Fibroblast of skin of abdomen (primary cell): ENCODE measurements at regions not wholly inside any gene's neighbourhood (a gene's known extent, or its start where the extent isn't known, plus 50 kb on each side); places are given as distances from the start of the nearest gene placed in this dataset.

Experiments
- DNase-seq: peaks from one replicate; pipeline ENCODE4 v3.0.0-alpha.2; 2013

DNA sequence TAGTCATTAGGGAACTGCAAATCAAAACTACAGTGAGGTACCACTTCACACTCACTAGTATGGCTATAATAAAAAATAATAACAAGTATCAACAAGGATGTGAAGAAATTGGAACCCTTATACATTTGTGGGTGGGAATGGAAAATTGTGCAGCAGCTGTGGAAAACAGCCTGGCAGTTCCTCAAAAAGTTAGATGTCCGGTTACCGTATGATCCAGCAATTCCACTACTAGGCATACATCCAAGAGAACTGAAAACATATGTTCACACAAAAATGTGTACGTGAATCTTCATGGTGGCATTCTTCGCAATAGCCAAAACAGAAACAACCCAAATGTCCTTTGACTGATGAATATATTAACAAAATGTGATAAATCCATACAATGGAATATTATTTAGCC lies 187.9 kb upstream of the LYSMD4 start:
- peak; percentile 21 for DNase-seq

DNA sequence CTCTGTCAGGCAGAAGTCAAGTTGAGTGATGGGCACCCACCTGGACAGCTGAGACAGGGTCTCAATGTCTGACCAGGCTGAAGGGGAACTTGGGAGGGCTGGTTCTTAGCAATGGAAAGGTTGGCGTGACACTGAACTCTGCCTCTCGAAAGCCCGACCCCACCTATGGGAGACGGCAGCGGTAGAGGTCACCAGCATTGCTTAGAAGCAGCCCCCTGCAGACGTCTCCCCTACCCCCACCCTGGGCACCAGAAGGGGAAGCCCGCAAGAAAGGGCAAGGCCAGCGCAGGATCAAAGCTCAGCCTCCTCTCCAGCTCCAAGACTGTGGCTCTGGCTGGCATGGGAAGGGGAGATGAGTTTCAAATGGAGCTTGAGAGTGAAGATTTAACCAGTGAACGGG lies 184.8 kb upstream of the LYSMD4 start:
- DNase-seq = no peak

DNA sequence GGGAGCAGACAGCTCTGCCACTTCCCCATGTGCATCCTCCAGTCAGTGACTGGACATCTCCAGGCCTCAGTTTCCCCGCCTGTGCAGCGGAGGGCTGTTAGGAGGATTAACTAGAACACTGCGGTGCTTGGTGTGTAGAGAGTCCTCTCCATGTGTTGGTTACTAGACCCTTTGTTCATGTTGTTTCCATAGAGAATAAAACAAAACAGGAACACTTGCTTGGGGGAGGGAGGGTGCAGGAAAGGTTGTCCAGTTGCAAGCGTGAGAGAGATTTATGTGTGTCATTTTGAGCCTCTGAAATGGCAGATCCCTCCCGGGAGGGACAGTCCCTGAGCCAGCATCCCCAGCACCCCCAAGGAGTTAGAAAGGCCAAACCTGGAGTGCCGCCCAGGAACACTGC lies 184.0 kb upstream of the LYSMD4 start:
- no peak for DNase-seq

DNA sequence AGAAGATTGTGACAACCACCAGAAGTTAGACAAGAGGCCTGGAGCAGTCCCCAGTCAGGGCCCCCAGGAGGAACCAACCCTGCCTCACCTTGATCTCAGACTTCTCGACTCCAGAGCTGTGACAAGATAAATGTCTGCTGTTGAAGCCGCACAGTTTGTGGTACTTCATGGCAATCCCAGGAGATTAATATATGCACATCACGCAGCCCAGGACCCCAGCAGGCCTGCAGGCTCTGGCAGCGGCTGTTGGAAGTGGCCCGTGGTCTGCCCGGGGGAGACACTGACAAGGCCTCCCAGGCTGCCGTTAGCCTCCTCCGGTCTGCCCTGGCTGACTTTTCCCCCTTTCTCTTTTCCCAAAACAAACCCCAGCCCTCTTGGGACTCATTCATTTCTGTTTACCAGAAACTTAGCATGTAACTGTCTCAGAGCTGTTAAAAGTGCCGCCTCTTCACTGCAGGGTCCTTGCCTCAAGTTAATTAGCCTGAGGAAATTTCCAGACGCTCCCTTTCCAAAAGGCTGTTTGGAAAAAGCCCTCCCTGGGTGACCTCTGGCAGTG lies 183.5 kb upstream of the LYSMD4 start:
- no peak for DNase-seq

DNA sequence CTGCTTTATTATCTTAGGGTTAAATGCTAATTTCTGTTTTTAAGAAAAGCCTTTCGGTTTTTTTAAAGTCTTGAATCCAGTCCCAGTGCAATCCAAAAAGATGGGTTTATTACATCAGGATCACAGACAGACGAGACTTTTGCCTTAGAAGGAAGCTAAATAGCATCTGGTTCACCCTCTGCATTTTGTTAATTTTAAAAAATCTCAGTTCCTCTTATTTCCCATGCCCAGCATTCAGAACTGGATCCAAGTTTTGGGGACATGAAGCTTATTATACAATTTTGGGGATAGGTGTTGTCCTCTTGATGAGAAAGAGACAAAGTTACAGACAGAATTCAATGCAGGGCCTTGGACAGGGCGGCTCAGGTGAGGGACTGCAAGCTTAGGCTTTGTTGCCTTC lies 181.5 kb upstream of the LYSMD4 start:
- DNase-seq = no peak

DNA sequence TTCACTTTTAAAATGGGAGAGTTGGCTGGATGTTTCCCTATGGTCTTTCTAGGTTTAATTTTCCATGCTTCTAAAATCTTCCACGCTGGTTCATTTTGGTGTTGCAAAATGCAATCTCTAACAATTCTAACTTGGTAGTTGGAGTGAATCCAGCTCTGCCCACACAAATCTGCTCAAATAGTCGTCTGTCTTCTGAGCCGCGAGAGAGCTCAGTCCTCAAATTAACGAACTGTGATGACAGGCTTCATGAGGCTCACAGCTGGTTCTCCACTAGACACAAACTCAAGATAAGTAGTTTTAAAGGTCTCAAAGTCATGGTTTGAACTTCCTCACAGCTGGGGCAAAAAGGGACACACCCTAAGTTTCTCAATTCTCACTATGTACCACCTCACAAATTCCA lies 178.6 kb upstream of the LYSMD4 start:
- no peak for DNase-seq

DNA sequence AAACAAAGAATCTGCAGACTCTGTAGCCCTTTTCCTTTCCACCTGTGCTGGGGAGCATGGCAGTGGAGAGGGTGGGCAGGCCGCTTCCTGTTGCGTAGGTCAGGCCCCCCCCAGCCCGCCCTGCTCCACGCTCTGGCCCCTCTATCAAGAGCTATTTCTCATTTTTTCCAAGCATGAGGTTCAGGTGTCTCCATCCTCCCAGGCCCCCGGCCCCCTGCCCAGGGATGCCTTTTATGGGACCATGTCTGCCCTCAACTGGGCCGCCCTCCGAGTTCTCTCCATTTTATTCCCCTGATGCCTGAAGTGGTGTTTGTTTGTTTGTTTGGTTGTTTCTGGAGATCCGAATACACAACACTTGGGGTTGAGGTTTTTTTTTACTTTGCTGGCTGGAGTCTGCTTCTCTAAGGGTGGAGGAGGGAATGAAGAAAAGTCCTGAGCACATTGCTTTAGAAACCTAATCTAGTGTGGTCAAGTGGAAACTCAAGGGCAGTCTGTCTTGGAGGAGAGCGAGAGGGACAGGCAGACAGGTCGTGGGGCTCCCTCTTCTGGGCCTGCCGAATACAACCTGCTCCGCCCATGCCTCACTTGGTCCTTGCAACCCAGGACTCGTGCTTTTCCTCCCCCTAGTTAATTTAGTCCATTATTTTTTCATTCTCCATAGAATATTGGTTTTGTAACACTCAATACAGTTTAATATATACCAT lies 176.5 kb upstream of the LYSMD4 start:
- DNase-seq = no peak

DNA sequence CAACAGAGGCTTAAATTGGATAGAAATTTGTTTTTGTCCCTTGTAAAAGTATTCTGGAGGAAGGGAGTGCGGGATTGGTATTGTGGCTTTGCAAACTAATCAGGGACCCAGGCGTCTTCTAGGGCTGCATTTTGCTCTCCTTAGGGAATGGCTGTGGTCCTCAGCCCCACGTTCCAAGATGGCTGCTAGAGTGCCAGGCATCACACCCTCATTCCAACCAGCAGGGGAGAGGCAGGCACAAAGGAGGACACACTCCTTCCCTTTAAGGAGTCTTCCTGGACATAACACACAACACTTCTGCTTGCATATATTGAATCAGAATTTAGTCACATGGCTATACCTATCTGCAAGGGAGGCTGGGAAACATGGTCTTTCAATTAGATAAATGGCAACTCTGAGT lies 174.5 kb upstream of the LYSMD4 start:
- no peak for DNase-seq

DNA sequence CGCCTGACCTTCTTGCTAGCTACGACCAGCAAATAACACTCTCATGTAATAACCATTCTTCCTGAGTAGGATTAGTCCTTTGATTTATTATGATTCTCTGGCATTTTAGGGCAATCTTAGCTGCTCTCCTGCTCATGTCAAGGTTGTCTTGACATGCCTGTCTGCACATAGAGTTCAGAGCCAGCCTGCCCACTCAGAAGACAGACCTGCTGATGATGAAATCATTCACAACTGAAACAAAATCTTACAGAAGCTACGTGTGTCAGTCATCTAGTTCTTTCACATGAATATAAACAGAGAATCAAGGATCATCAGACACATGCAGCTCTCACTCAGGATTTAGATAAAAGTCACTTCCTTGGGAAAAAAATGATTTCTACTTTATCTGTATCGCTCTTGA lies 173.6 kb upstream of the LYSMD4 start:
- no peak for DNase-seq

DNA sequence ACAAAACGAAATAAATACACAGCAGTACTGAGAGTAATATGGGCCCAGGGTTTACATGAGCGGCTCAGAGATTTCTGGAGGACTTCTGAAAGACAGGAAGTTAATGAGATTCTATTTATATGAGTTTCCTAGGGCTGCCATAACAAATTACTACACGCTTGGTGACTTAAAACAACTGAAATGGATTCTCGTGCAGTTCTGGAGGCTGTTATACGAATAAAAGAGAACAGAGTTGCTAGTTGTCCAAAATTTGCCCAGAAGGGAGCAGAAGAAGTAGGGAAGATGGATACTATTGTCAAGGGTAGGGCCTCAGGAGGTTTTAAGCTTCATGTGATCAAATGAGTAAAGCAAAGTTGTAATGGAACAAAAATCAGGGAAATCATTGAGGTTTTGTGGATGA lies 173.1 kb upstream of the LYSMD4 start:
- DNase-seq = no peak

DNA sequence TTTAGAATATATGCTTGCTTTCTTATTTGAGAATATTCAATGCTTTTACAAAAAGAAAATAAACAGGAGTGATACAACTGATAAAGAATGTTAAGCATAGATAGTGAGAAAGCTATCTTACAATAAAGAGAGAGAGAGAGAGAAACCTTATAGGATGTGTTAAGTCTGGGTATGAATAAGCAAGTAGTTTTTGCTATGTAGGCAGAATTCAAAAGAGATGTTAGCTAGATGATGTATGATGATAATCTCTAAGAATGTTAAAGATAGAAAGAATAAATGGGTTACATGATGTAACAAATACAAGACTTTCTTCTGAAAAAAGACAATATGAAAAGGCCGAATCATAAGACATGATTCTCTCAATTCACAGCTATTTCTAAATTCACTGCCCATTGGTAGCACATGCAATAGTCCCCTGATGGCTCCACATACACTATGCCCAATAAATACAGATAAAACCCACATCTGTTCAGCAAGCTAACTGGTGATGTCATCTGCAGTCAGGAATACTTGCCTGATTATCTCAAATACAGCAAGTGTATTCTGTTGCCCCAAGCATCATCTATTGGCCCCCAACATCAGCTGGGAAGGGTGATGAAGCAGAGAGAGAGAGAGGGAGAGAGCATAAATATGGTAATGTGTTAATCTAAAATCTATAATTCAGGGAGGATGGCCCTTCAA lies 169.2 kb upstream of the LYSMD4 start:
- no peak for DNase-seq

DNA sequence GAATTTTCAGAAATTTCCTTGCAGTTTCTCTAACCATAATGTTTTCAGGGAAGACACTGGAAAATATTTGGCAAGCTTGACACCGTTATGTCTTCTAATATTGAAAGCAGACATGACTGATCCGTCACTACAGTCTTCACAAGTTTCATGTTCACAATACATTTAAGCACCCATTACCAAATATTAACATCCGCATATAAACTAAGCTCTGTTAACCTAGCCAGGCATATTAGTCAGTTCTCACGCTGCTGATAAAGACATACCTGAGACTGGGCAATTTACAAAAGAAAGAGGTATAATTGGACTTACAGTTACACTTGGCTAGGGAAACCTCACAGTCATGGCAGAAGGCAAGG lies 162.7 kb upstream of the LYSMD4 start:
- no peak for DNase-seq

DNA sequence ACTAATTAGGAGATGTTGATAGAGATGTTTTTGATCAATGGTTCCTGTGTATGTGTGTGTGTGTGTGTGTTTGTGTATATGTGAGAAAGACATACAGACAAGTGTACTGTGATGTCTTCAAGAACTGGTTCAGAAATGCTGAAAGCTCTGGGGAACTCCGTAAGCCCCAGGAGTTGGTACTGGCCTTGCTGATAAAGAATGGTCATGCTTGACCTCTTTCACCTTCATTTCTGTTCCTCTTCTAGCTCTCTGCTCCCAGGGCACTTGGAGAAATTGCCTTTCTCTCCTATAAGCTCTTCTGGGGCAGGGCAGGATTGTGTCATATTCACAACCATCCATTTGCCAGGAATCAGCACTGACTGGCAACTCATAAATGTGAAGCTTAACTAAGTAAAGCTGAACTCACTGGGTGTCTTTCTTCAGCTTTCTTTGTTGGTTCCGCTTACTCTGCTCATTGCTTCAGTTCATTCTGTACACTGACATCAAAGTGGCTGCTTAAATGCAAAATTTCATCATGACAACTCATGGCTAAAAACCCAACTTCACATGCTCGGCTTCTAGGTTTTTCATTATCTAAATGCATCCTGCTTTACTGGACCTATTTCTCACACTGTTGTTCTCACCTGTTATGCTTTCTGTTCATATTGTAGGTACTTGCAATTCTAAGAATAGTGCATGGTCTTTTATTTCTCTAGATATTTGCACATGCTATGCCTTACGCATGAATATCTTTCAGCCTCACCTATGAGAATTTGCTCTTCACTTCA lies 162.1 kb upstream of the LYSMD4 start:
- DNase-seq = no peak

DNA sequence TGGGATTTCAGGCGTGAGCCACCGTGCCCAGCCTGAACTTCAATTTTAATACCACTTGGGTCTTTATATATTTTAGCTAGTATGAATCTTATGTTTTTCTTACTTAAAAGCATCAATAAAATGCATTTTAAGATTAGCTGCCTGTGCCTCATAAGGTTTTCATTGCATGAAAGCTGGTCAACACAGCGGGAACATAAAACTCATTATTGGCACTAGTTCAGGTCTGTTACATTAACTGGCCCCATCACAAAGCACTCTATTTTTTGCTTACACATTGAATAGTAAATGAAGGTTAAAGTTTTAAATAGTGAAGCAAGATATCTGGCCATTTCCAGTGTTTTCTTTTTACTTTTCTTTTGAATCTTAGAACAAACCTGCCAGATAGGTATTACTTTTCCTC lies 145.6 kb upstream of the LYSMD4 start:
- no peak for DNase-seq

DNA sequence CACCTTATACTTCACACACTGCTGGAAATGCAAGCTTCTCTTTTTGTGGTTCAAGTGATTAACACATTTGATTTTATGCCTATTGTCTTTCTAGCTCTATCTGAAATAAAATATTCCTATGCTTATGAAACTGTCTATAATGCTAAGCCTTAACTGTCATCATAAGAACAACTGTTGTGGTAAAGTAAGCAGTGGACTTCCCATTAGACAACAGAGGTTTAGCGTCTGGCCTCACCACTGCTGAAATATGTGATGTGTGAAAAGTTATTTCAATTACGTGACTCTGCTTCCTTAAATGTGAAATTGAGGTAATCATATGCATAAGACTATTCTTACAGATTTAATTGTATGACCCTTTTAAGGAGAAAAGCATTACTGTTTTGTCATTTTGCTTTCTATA lies 140.2 kb upstream of the LYSMD4 start:
- DNase-seq = no peak

DNA sequence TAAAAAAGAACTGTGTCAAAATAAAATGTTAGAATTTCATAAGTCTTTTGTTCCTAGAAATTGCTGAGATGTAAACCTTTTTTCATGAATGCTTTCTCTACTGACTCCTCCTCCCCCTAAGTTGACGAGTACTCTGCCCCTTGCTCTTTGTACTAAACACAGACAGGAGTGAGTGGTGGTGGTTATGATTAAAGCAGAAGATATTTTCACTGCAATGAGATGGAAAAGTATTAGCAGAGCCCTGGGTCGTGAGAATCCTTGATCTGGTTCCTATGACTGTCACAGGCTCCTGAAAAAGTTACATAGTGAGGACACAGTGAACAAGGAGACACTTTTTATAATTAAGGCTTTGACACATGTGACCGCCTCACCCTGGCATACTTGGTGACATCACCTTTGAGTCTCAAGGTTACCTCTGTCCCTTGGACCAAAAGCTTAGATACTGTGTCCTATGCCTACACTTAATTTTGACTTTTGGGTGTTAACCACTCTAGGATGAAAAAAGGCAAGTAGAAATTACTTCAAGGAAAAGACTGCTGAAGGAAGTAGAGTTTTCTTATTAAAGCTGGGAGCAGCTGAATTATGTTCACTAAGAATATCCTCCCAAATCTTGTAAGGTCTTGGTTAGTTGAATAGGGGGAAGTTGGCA lies 130.4 kb upstream of the LYSMD4 start:
- DNase-seq = no peak

DNA sequence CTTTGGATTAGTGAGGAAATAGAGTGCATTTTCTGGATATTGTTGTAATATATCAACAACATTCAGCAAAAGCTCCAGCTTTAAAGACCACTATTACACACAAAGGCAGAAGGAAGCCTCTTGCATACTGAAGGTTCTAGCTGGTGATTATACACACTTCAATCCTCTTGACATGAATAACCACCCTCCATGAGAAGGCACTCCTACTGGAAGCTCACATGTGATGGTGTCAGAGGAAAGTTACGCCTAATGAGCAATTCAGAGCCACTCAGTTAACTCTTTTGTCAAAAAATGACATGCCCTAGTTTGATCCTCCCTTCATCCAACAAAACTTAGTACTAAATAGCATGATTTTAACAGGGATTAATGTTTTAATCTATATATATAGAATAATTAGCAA lies 124.6 kb upstream of the LYSMD4 start:
- DNase-seq = no peak

DNA sequence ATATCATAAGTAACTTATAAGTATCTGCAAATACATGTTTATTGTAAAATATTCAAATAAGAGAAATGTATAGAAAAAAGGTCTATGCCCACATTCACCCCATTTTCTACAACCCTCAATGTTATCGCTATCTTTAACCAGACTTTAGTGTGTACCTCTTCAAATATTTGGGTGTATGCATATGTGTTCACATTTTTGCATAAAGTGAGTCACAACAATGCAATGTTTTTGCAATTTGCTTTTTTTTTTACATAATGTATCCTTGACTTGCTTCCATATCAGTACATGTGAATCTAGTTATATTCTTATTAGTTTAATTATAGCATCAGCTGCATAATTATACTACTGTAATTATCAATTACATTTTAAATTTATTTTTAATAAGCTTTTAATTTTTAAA lies 117.3 kb upstream of the LYSMD4 start:
- peak; percentile 1 for DNase-seq

DNA sequence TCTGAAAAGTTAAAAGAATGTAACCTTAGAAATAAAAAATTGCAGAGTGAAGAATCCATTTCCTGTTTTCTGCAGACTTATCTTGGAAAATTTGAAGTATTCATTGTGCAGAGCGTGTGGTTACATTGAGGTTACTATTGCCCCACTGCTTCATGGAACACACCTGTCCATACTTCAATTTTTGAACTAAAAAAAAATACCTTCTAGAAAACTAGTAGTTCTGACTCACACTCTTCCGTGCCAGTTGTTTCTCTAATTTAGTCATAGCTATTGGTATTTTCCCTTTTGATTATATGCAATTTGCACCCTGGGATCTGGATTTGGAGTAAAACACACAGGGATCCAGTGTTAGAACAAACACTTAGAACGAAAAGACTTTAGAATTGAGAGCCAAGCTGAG lies 111.8 kb upstream of the LYSMD4 start:
- peak; percentile 4 for DNase-seq

DNA sequence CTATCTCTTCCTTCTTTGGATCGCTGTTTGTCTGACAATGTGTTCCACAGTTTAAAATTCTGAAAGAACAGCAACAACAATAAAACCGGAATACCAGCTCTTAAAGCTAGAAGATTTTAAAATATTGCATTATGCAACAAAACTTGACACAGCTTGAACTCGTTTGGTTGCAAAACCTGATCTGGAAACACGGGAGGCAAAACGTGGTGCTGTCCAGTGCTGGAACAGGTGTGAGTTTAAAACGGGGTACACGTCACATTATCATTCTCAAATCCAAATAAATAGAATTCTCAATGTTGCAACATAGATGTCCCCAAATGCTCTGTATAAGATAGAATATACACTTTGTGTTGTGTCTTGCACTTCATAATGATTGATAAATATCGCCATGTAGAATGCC lies 110.9 kb upstream of the LYSMD4 start:
- DNase-seq = no peak

DNA sequence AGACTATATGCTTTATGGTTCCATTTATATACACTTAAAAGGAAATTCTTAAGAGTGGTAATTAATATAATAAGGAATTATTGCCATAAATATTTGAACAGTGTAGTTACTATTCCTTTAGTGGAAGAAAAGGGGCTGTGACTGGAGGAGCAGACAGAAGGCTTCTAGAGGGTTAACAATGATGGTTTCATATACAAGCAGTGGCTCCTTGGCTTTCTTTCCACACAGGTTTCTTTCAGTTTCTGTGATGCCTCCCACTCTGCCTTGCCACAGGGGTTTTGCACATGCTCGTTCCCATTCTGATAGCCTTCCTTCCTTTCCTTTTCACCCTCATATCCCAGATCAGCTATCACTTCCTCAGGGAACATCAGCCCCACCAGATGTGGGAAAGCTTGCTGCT lies 108.8 kb upstream of the LYSMD4 start:
- no peak for DNase-seq

DNA sequence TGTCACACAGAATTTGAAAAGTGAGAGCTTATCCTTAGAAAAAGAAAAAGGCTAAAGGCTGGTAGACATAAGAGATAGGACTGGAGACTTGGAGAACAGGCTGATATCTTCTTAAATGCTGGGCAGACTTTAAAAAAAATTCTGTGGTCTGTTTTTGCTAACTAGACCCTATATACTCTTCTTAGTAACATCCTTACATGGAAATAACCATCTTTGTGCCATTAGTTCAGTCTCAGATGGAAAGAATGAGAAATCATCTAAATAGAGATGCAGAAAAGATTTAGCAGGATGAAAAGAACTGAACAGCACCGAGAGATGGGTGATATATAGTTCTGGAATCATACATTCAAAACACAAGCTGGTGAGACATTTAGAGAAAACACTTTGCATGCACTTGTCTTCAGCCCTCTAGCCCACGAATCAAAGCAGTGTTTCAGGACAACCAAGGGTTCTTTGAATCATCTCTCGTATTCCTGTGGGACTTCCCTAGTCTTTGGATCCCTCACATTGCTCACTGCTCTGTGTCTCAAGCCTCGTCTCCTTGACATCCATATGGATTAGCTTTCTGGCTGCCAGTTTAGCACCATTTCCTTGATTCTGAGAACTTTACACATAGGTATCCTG lies 93.0 kb upstream of the LYSMD4 start:
- DNase-seq = no peak

DNA sequence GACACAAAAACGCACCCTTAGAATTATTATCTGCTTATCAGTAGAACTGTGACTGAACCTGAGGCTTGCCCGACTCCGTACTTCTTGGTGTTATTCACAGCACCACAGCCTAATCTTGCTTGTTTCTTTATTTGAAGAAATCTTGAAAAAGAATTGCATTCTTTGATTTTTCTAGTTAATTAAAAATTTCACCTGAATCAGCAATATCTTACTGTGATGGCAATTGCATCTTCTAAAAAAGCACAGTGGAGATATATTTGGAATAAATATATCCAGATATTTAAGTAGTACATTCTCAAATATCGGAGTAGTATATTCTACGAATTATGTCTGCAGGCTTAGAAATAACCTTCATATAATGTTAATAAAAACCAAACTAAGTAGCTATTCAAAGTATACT lies 90.1 kb upstream of the LYSMD4 start:
- no peak for DNase-seq
